Astrocyte of the cerebellum (primary cell): ENCODE measurements at regions not wholly inside any gene's neighbourhood (a gene's known extent, or its start where the extent isn't known, plus 50 kb on each side); places are given as distances from the start of the nearest gene placed in this dataset.
A peak's percentile ranks its signal among the peaks of the same experiment; 100 is the strongest.

Experiments
- DNase-seq: peaks from one replicate; pipeline ENCODE4 v3.0.0-alpha.2; 2011; ENCODE audit warnings: low read depth
- H3K4me3 ChIP-seq: 2 replicates; pipeline ENCODE4 v1.5.1; 2011; ENCODE audit warnings: mild to moderate bottlenecking, low read depth, low read length, moderate library complexity
- CTCF ChIP-seq: IDR thresholded peaks from 2 replicates; pipeline ENCODE4 v1.5.1; 2012; ENCODE audit warnings: low read length, low read depth, moderate library complexity, mild to moderate bottlenecking; ENCODE audit errors: missing control alignments
- in situ Hi-C: cut with HindIII; loops from 2 replicates; pipeline ENCODE4 v1.10.0; 2017; ENCODE audit warnings: low sequenced_read_pairs

GRCh38 chr4:141486375-141486997, 149.9 kb upstream of the IL15 start:
- H3K4me3 ChIP-seq, result no peak overlapping the region
- in situ Hi-C loops, result no loop called here
- TF ChIP-seq CTCF, result no peak
- DNase-seq, result peak; percentile 20

- in situ Hi-C loops, result no loop called here
- no peak overlapping the region for H3K4me3 ChIP-seq
- no peak for DNase-seq
- TF ChIP-seq CTCF, result no peak
These were observed 138.8 kb upstream of the IL15 start for GRCh38 chr4:141497627-141498026.

GRCh38 chr4:141499261-141499853, 137.0 kb upstream of the IL15 start:
- DNase-seq, result no peak
- in situ Hi-C loops, result no loop called here
- no peak overlapping the region for H3K4me3 ChIP-seq
- no peak for TF ChIP-seq CTCF

- no peak overlapping the region for H3K4me3 ChIP-seq
- no peak for DNase-seq
- in situ Hi-C loops, result no loop called here
- no peak for TF ChIP-seq CTCF
These were observed 135.0 kb upstream of the IL15 start for GRCh38 chr4:141501395-141501794.

GRCh38 chr4:141501931-141502330, 134.5 kb upstream of the IL15 start:
- no peak for TF ChIP-seq CTCF
- in situ Hi-C loops, result no loop called here
- no peak for DNase-seq
- no peak overlapping the region for H3K4me3 ChIP-seq

- TF ChIP-seq CTCF, result no peak
- H3K4me3 ChIP-seq, result no peak overlapping the region
- DNase-seq, result no peak
- in situ Hi-C loops, result no loop called here
These were observed 133.6 kb upstream of the IL15 start for GRCh38 chr4:141502755-141503154.
